Neuronal stem cell (in vitro differentiated cells): ENCODE measurements at regions not wholly inside any gene's neighbourhood (a gene's known extent, or its start where the extent isn't known, plus 50 kb on each side); places are given as distances from the start of the nearest gene placed in this dataset.
"Not testable (repeated sequence)": the region's sequence is repeated elsewhere in the genome, so short reads cannot be mapped to it uniquely, and the experiment has no call there.

Source experiments
- DNase-seq: peaks from one replicate; pipeline ENCODE4 v3.0.0-alpha.2; 2013; ENCODE audit warnings: low spot score
- H2AFZ ChIP-seq: one replicate; pipeline ENCODE4 v1.6.1; 2013; ENCODE audit warnings: mild to moderate bottlenecking, low read length, inconsistent platforms
- H2AK5ac ChIP-seq: 2 replicates; pipeline ENCODE4 v1.6.1; 2013; ENCODE audit warnings: low read depth, mild to moderate bottlenecking, inconsistent platforms, low read length, moderate library complexity, mixed read lengths
- H2BK120ac ChIP-seq: 2 replicates; pipeline ENCODE4 v1.6.1; 2013; ENCODE audit warnings: low read depth, mild to moderate bottlenecking, inconsistent platforms, low read length, moderate library complexity, mixed read lengths
- H2BK12ac ChIP-seq: one replicate; pipeline ENCODE4 v1.6.1; 2013; ENCODE audit warnings: low read length, inconsistent platforms
- H2BK15ac ChIP-seq: 2 replicates; pipeline ENCODE4 v1.6.1; 2013; ENCODE audit warnings: mild to moderate bottlenecking, low read length, inconsistent platforms, mixed read lengths
- H2BK5ac ChIP-seq: one replicate; pipeline ENCODE4 v1.6.1; 2013; ENCODE audit warnings: inconsistent platforms, mild to moderate bottlenecking, low read length, moderate library complexity
- H3K14ac ChIP-seq: one replicate; pipeline ENCODE4 v1.6.1; 2013; ENCODE audit warnings: low read length, inconsistent platforms
- H3K18ac ChIP-seq: 2 replicates; pipeline ENCODE4 v1.6.1; 2013; ENCODE audit warnings: low read length, inconsistent platforms
- H3K23ac ChIP-seq: 2 replicates; pipeline ENCODE4 v1.6.1; 2013; ENCODE audit warnings: low read depth, mild to moderate bottlenecking, mixed read lengths, low read length, inconsistent platforms; ENCODE audit not compliant: poor library complexity
- H3K27ac ChIP-seq: replicated peaks from 3 replicates; pipeline ENCODE4 v1.5.1; 2013; ENCODE audit warnings: low read length, inconsistent platforms
- H3K27me3 ChIP-seq, 3 experiments: 2 replicates each; pipeline ENCODE4 v1.6.1; 2013; ENCODE audit warnings: low read length in 3 of 3, mild to moderate bottlenecking in 2 of 3, inconsistent platforms in 1 of 3, low read depth in 1 of 3, mixed read lengths in 1 of 3, moderate library complexity in 1 of 3; ENCODE audit not compliant: control insufficient read depth in 3 of 3, insufficient read depth in 3 of 3
- H3K36me3 ChIP-seq, 2 donors: replicated peaks in 1 of 2; 2 replicates each; pipeline ENCODE4 v1.6.1; 2013; ENCODE audit warnings: low read length in 2 of 2; ENCODE audit not compliant: control insufficient read depth in 2 of 2, insufficient read depth in 2 of 2
- H3K4ac ChIP-seq: 2 replicates; pipeline ENCODE4 v1.6.1; 2013; ENCODE audit warnings: inconsistent platforms, mild to moderate bottlenecking, low read length, moderate library complexity
- H3K4me1 ChIP-seq, 2 donors: 1 replicate in 1 of 2; 2 replicates in 1 of 2; pipeline ENCODE4 v1.6.1; 2013; ENCODE audit warnings: low read length in 2 of 2, low read depth in 1 of 2; ENCODE audit not compliant: control insufficient read depth in 2 of 2, insufficient read depth in 1 of 2
- H3K4me2 ChIP-seq: one replicate; pipeline ENCODE4 v1.6.1; 2013; ENCODE audit warnings: mild to moderate bottlenecking, low read length, inconsistent platforms; ENCODE audit not compliant: insufficient read depth, poor library complexity, severe bottlenecking
- H3K4me3 ChIP-seq, 2 donors: 2 replicates each; pipeline ENCODE4 v1.5.1; 2013; ENCODE audit warnings: low read length in 2 of 2, mild to moderate bottlenecking in 2 of 2, inconsistent platforms in 1 of 2, moderate library complexity in 1 of 2
- H3K79me1 ChIP-seq: one replicate; pipeline ENCODE4 v1.6.1; 2013; ENCODE audit warnings: low read depth, mild to moderate bottlenecking, inconsistent platforms, low read length, moderate library complexity
- H3K9ac ChIP-seq: one replicate; pipeline ENCODE4 v1.6.1; 2013; ENCODE audit warnings: mild to moderate bottlenecking, low read depth, low read length, inconsistent platforms; ENCODE audit not compliant: poor library complexity
- H3K9me3 ChIP-seq, 2 donors: replicated peaks in 1 of 2; 2 replicates each; pipeline versions ENCODE3 to v1.6.1; 2013; ENCODE audit warnings: low read length in 2 of 2, mild to moderate bottlenecking in 2 of 2, inconsistent platforms in 1 of 2, low read depth in 1 of 2, mixed read lengths in 1 of 2, moderate library complexity in 1 of 2; ENCODE audit not compliant: control insufficient read depth in 2 of 2, insufficient read depth in 1 of 2
- H4K8ac ChIP-seq: one replicate; pipeline ENCODE4 v1.6.1; 2013; ENCODE audit warnings: low read depth, mild to moderate bottlenecking, inconsistent platforms, low read length, moderate library complexity
- H4K91ac ChIP-seq: one replicate; pipeline ENCODE4 v1.6.1; 2013; ENCODE audit warnings: low read length, low read depth, mild to moderate bottlenecking, inconsistent platforms; ENCODE audit not compliant: poor library complexity
- WGBS, 2 donors: extraction: QIAGEN DNeasy Blood & Tissue Kit; methylation state at CpG; one replicate each; pipeline ENCODE4 v1.1.7; 2013; ENCODE audit warnings: missing lambda C conversion rate in 2 of 2, mixed read lengths in 1 of 2; ENCODE audit not compliant: insufficient read length in 2 of 2, insufficient replicate concordance in 1 of 2; ENCODE audit errors: extremely low coverage in 2 of 2; 5-methylcytosine and 5-hydroxymethylcytosine counted together

DNA sequence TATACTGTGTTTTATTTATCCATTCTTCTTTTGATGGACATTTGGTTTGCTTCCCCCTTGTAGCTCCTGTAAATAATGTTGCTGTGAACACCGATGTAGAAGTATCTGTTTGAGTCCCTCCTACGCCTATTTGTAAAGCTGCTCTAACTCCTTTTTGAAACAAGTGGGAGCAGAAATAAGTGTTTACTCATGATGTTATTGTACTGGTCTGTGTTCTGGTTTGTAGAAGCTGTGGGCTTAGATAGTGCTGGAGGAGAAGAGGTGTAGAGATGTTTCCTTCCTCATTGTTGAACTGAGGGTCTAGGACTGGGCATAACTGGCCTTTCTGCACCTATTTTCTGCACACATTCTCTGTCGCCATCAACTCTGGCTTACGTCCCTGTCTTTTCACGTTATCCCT lies 78.8 kb upstream of the AGTPBP1 start:
- not testable (repeated sequence) for H3K9me3 ChIP-seq, H2AFZ ChIP-seq, H4K91ac ChIP-seq, H2AK5ac ChIP-seq, H3K23ac ChIP-seq, H3K27ac ChIP-seq, H2BK5ac ChIP-seq, H2BK12ac ChIP-seq, H3K18ac ChIP-seq, H4K8ac ChIP-seq, H3K27me3 ChIP-seq, H3K9ac ChIP-seq, H3K14ac ChIP-seq, H3K79me1 ChIP-seq, H3K4ac ChIP-seq, H3K4me2 ChIP-seq, H2BK15ac ChIP-seq, H2BK120ac ChIP-seq, DNase-seq, H3K4me3 ChIP-seq, H3K4me1 ChIP-seq
- H3K36me3 ChIP-seq, result peaks cover 2 to 34% of the 10 kb centered on the region in 2 donors
- no CpG with 5 or more reads among the region's 5 CpGs for WGBS, 2 donors

DNA sequence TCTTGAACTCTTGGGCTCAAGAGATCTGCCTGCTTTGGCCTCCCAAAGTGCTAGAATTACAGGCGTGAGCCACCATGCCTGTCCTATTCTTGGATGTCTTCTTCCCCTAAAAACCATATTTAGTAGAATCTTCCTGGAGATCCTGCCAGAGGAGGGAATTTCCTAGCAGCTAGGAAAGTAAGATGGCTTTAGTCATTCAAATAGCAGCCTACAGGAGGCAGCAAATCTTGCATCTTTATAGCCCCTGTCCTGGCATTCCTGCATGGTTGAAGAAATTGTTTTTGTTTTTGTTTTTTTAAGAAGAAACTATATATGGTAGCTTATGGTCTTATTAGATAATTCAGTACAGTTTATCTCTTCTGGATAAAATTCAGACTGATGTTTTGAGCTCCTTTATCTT lies 83.2 kb upstream of the AGTPBP1 start:
- H3K4me2 ChIP-seq, H2BK5ac ChIP-seq, H3K9ac ChIP-seq, DNase-seq, H3K23ac ChIP-seq, H3K18ac ChIP-seq, H2AFZ ChIP-seq, H2AK5ac ChIP-seq, H2BK120ac ChIP-seq, H3K4ac ChIP-seq, H3K27me3 ChIP-seq, H2BK12ac ChIP-seq, H4K91ac ChIP-seq, H3K79me1 ChIP-seq, H3K4me1 ChIP-seq, H3K9me3 ChIP-seq, H4K8ac ChIP-seq, H3K14ac ChIP-seq, H2BK15ac ChIP-seq, H3K27ac ChIP-seq, H3K4me3 ChIP-seq: not testable (repeated sequence)
- H3K36me3 ChIP-seq, result peaks cover 2 to 31% of the 10 kb centered on the region in 2 donors
- no CpG with 5 or more reads among the region's 1 CpG for WGBS, 2 donors

DNA sequence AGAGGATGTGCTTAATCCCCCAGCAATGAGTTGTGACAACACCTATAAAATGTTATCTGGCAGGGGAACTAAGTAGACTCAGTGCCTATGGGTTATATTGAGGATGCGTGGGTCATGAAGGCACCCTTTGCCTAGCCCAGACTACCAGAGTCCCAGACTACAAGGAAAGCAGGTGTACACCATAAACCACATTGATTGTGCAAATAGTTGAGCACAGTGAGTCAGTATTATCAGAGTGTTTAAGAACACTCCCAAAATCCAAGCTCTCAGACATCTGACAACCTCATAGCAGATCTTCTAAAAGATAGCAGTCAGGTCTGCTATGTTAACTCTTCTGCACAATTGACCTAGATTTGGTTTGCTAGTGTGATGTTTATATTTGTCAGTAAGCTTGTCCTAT lies 92.8 kb upstream of the AGTPBP1 start:
- H2BK120ac ChIP-seq, H3K18ac ChIP-seq, DNase-seq, H3K9me3 ChIP-seq, H2BK5ac ChIP-seq, H2AFZ ChIP-seq, H3K27ac ChIP-seq, H3K4me1 ChIP-seq, H2BK15ac ChIP-seq, H2BK12ac ChIP-seq, H3K4ac ChIP-seq, H3K4me2 ChIP-seq, H4K91ac ChIP-seq, H3K79me1 ChIP-seq, H3K23ac ChIP-seq, H3K9ac ChIP-seq, H3K27me3 ChIP-seq, H3K4me3 ChIP-seq, H3K14ac ChIP-seq, H4K8ac ChIP-seq, H2AK5ac ChIP-seq: not testable (repeated sequence)
- peaks cover 0 to 38% of the 10 kb centered on the region in 2 donors for H3K36me3 ChIP-seq
- no CpG with 5 or more reads among the region's 1 CpG for WGBS, 2 donors

DNA sequence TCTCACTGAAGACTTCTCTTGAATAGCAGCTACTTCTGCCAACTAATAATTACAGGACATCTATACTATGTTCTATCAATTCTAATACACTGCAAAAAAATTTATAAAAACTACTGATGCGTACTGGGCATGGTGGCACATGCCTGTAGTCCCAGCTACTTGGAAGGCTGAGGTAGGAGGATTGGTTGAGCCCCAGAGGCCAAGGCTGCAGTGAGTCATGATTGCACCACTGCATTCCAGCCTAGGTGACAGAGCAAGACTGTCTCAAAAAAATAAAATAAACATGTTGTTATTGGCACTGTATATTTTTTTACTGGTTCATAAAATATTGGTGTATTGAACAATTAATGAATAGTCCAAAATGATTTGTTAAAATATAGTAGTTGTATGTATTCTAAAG lies 97.0 kb upstream of the NAA35 start:
- DNase-seq, H3K79me1 ChIP-seq, H3K27ac ChIP-seq, H2BK5ac ChIP-seq, H2AFZ ChIP-seq, H2BK12ac ChIP-seq, H3K9ac ChIP-seq, H3K9me3 ChIP-seq, H3K14ac ChIP-seq, H3K4me3 ChIP-seq, H4K8ac ChIP-seq, H2BK120ac ChIP-seq, H3K27me3 ChIP-seq, H3K18ac ChIP-seq, H3K4me1 ChIP-seq, H2BK15ac ChIP-seq, H3K4ac ChIP-seq, H3K23ac ChIP-seq, H4K91ac ChIP-seq, H2AK5ac ChIP-seq, H3K4me2 ChIP-seq: not testable (repeated sequence)
- peaks cover 4 to 57% of the 10 kb centered on the region in 2 donors for H3K36me3 ChIP-seq
- WGBS, 2 donors, result no CpG with 5 or more reads among the region's 1 CpG
